ENCODE measurements at regions not wholly inside any gene's neighbourhood (a gene's known extent, or its start where the extent isn't known, plus 50 kb on each side); places are given as distances from the start of the nearest gene placed in this dataset.
"Not testable (repeated sequence)": the region's sequence is repeated elsewhere in the genome, so short reads cannot be mapped to it uniquely, and the experiment has no call there.

DNA sequence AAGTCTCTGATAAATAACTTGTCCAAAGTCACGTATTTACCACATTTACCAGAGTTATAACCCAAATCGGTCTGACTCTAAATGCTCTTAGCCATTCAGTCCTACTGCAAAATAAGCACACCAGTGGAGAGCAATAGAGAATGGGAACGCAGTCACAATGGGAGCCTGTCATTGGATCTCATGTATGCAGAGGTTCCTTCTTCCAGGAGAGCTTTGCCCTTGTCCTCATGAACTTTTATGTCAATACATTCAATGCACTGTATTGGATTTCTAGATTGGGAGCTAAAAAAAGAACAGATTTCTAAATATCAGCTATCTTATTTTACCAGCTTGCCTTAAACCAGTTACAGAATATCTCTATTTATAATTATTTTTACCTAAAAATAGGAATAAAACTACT lies 149.1 kb upstream of the CXXC4 start:
- TF ChIP-seq CTCF (IDR thresholded peaks at IDR 0.05) = no peak
- no peak for ATAC-seq (ENCODE audit: low FRiP score)

GRCh38 chr4:104649631-104650030 lies 154.9 kb upstream of the CXXC4 start:
- DNase-seq (ENCODE audit: low spot score) (no peak), ATAC-seq (ENCODE audit: low FRiP score) (no peak)
- no peak for TF ChIP-seq CTCF (IDR thresholded peaks at IDR 0.05)

More for the DNA sequence above, 149.1 kb upstream of the CXXC4 start:
- no peak for DNase-seq (ENCODE audit: low spot score)

DNA sequence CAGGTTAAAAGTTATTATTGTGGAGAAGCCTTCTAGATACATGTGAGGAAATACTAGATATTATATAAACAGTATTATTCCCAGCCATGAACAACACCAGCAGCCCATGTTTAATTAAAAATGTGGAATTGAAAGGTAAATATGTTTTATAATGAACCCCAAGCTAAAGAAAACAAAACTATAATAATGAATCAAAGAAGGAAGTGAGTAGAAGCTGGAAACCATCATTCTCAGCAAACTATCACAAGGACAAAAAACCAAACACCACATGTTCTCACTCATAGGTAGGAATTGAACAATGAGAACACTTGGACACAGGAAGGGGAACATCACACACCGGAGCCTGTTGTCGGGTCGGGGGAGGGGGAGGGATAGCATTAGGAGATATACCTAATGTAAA lies 167.6 kb upstream of the CXXC4 start:
- ATAC-seq (ENCODE audit: low FRiP score); DNase-seq (ENCODE audit: low spot score): not testable (repeated sequence)

DNA sequence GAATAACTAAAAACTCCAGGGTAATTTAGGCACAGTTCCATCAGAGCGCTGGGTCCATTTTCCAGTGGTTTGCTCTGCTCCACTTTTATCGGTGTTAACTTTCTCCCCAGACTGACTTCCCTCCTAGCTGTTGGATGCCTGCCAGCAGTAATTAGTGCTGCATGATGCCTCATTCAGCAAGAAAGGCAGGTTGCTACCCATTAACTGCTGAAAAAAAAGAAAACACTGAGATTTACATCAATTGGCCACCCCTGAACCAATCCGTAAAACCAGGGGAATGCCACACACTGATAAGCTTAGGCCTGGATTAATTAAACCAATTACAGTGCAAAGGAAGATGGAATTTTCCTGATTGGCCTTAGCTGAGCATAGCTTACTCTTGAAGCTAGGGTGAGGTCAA lies 182.4 kb upstream of the CXXC4 start:
- no peak for TF ChIP-seq CTCF (IDR thresholded peaks at IDR 0.05)
- no peak for ATAC-seq (ENCODE audit: low FRiP score)
- no peak for DNase-seq (ENCODE audit: low spot score)

- DNase-seq (ENCODE audit: low spot score) (no peak), ATAC-seq (ENCODE audit: low FRiP score) (no peak)
- TF ChIP-seq CTCF (IDR thresholded peaks at IDR 0.05) = no peak
Measured at GRCh38 chr4:104682311-104682710, 187.6 kb upstream of the CXXC4 start.

- no peak for TF ChIP-seq CTCF (IDR thresholded peaks at IDR 0.05)
- no peak for ATAC-seq (ENCODE audit: low FRiP score)
- no peak for DNase-seq (ENCODE audit: low spot score)
Measured at GRCh38 chr4:104693601-104694201, 199.0 kb upstream of the CXXC4 start.

DNA sequence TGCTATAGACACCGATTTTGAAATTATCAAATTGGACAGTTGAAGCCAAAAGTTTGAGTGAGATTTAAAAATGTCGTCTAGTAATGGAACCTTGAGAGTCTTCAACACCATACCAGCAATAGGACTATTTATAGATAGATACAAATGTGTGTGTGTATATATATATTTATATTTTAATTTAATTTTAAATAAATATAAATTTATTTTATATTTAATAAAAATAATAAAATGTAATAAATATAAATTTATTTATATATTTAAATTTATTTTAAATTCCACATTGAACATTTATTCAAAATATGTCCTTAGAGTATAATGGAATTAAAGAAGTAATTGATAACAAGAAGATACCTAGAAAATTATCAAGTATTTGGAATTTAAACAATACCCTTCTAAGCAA lies 221.9 kb upstream of the CXXC4 start:
- DNase-seq (ENCODE audit: low spot score) (no peak), ATAC-seq (ENCODE audit: low FRiP score) (no peak)
- no peak for TF ChIP-seq CTCF (IDR thresholded peaks at IDR 0.05)

Data from omental fat pad (tissue), 3 donors.